Adrenal gland (tissue), 5 donors: ENCODE measurements at regions not wholly inside any gene's neighbourhood (a gene's known extent, or its start where the extent isn't known, plus 50 kb on each side); places are given as distances from the start of the nearest gene placed in this dataset.
A peak's percentile ranks its signal among the peaks of the same experiment; 100 is the strongest.

Source experiments
- POLR2A ChIP-seq, 2 donors: fragments of 450-650 bp; IDR thresholded peaks; one replicate each; pipeline ENCODE4 v1.6.1; 2017; ENCODE audit warnings: antibody characterized with exemption in 2 of 2, mild to moderate bottlenecking in 2 of 2, moderate library complexity in 1 of 2
- TF ChIP-seq, protein P1 (sequence below), 6 experiments: fragments of 450-650 bp in 4 of 6; fragments of 200-600 bp in 2 of 6; sonication (generic) in 1 of 6; IDR thresholded peaks; 1 replicate in 5 of 6; 2 replicates in 1 of 6; pipeline versions ENCODE4 v1.5.1 to v1.8.0; 2016 to 2021; ENCODE audit warnings: antibody characterized with exemption in 6 of 6, mild to moderate bottlenecking in 2 of 6, moderate library complexity in 1 of 6
- donor health status: DM: no; HTN: no; CAD: no.

DNA sequence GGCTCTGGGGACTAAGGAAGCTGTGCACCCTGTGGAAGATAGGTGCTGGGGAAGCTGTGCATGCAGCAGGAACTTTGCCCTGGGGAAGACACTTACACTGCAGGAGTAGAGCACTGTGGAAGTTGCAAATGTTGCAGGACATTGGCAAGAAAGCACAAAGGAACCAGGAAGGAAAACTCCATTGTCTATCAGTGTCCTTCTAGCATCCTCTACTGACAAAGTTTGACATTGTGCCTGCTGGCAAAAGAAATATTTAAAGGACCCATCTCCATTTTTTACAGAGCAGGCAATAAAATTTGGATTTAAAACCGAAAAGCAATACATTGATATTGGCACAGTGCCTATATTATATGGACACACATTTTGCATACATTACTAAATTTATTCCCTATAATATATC lies 394.1 kb downstream of the PBX1 start:
- TF ChIP-seq, protein P1, sequence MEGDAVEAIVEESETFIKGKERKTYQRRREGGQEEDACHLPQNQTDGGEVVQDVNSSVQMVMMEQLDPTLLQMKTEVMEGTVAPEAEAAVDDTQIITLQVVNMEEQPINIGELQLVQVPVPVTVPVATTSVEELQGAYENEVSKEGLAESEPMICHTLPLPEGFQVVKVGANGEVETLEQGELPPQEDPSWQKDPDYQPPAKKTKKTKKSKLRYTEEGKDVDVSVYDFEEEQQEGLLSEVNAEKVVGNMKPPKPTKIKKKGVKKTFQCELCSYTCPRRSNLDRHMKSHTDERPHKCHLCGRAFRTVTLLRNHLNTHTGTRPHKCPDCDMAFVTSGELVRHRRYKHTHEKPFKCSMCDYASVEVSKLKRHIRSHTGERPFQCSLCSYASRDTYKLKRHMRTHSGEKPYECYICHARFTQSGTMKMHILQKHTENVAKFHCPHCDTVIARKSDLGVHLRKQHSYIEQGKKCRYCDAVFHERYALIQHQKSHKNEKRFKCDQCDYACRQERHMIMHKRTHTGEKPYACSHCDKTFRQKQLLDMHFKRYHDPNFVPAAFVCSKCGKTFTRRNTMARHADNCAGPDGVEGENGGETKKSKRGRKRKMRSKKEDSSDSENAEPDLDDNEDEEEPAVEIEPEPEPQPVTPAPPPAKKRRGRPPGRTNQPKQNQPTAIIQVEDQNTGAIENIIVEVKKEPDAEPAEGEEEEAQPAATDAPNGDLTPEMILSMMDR (IDR thresholded peaks at IDR 0.05) = peak in 2 of 6 experiments; percentile 11 to 18
- no peak for TF ChIP-seq POLR2A (IDR thresholded peaks at IDR 0.05)
